Stimulated activated naive B cell treated with anti-CD40 and anti-IgM and Interleukin-4, amounts not matched to agents 10 μg/mL and 1 μg/mL and 100 μg/mL, for 72 hours (primary cell): ENCODE measurements at regions not wholly inside any gene's neighbourhood (a gene's known extent, or its start where the extent isn't known, plus 50 kb on each side); places are given as distances from the start of the nearest gene placed in this dataset.

Experiments
- ATAC-seq, 2 donors: fragments of 150-1000 bp; cut with Tn5 transposase; replicated peaks; 2 replicates each; pipeline ENCODE4 v1.10.0; 2021; ENCODE audit warnings: moderate library complexity in 1 of 2
- DNase-seq: peaks from one replicate; pipeline ENCODE4 v3.0.0; 2021
- H3K27ac Mint-ChIP-seq: one replicate; pipeline ENCODE4 v1.8.0; 2022; ENCODE audit warnings: mild to moderate bottlenecking, mixed read lengths
- H3K27me3 Mint-ChIP-seq, 2 donors: one replicate each; pipeline ENCODE4 v1.8.0; 2022; ENCODE audit warnings: mixed read lengths in 2 of 2
- H3K36me3 Mint-ChIP-seq, 2 donors: one replicate each; pipeline ENCODE4 v1.8.0; 2022; ENCODE audit warnings: mixed read lengths in 2 of 2, mild to moderate bottlenecking in 1 of 2
- H3K4me1 Mint-ChIP-seq, 2 donors: one replicate each; pipeline ENCODE4 v1.8.0; 2022; ENCODE audit warnings: mixed read lengths in 2 of 2, mild to moderate bottlenecking in 1 of 2
- H3K4me3 Mint-ChIP-seq, 2 donors: one replicate each; pipeline ENCODE4 v1.8.0; 2022; ENCODE audit warnings: mild to moderate bottlenecking in 2 of 2, mixed read lengths in 2 of 2, moderate library complexity in 1 of 2
- H3K9me3 Mint-ChIP-seq, 2 donors: one replicate each; pipeline ENCODE4 v1.8.0; 2022; ENCODE audit warnings: mixed read lengths in 2 of 2, mild to moderate bottlenecking in 1 of 2

DNA sequence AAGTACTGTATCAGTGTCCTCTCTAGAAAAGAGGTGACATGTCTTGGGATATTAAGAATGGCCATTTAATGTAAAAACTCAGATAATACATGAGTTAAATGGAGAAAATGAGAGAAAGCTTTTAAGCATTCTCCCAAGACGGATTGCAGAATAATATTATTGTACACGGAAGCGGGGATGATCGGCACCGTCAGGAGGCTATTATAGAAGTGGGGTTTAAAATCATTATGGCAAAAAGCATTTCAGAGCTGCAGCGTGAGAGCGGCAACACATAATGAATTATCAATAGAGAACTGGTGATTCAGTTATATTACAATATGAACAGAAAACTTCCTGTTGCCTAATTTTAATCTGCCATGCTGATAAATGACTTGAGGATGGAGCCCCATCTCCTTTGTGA, 261.7 kb upstream of the IRX3 start:
- no peaks in the 10 kb centered on the region for H3K36me3 Mint-ChIP-seq
- no peaks in the 10 kb centered on the region for H3K4me1 Mint-ChIP-seq
- peaks cover 0 to 10% of the 10 kb centered on the region in 2 donors for H3K27me3 Mint-ChIP-seq
- ATAC-seq (no peak), DNase-seq (no peak)
- no peak overlapping the region for H3K27ac Mint-ChIP-seq
- H3K4me3 Mint-ChIP-seq: no peak overlapping the region
- H3K9me3 Mint-ChIP-seq: peaks cover 0 to 4% of the 10 kb centered on the region in 2 donors

DNA sequence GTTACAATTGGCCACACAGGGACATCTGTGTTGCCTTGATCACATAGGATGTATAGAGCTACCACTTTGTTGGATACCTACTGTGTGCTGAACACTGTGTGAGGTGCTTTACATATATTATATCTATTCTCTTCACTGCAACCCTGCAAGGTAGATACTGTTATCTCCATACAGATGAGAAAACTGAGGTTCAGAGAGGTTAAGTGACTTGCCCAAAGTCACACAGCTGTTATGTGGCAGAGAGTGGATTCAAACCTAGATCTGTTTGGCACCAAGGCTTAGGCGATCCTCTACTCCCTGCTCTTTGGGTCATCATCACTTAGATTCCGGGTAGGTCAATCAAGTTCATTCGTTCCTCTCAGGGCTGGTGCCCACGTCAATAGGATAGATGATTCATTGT, 260.5 kb upstream of the IRX3 start:
- peaks cover 0 to 10% of the 10 kb centered on the region in 2 donors for H3K27me3 Mint-ChIP-seq
- H3K27ac Mint-ChIP-seq: no peak overlapping the region
- peaks cover 0 to 4% of the 10 kb centered on the region in 2 donors for H3K9me3 Mint-ChIP-seq
- no peak for DNase-seq
- H3K36me3 Mint-ChIP-seq: no peaks in the 10 kb centered on the region
- no peak overlapping the region for H3K4me3 Mint-ChIP-seq
- H3K4me1 Mint-ChIP-seq: no peaks in the 10 kb centered on the region
- ATAC-seq: no peak

GRCh38 chr16:54546521-54546920, 259.9 kb upstream of the IRX3 start:
- peaks cover 0 to 10% of the 10 kb centered on the region in 2 donors for H3K27me3 Mint-ChIP-seq
- H3K9me3 Mint-ChIP-seq: peaks cover 0 to under 1% of the 10 kb centered on the region in 2 donors
- no peaks in the 10 kb centered on the region for H3K4me1 Mint-ChIP-seq
- H3K36me3 Mint-ChIP-seq: no peaks in the 10 kb centered on the region
- H3K27ac Mint-ChIP-seq: no peak overlapping the region
- DNase-seq (no peak), ATAC-seq (no peak)
- H3K4me3 Mint-ChIP-seq: no peak overlapping the region

- no peak for ATAC-seq
Measured at GRCh38 chr16:54545854-54546511, 259.4 kb upstream of the IRX3 start.

GRCh38 chr16:54544553-54545180, 258.1 kb upstream of the IRX3 start:
- no peaks in the 10 kb centered on the region for H3K36me3 Mint-ChIP-seq
- no peaks in the 10 kb centered on the region for H3K4me1 Mint-ChIP-seq
- H3K27me3 Mint-ChIP-seq: peaks cover 0 to 10% of the 10 kb centered on the region in 2 donors
- ATAC-seq (no peak), DNase-seq (no peak)
- no peaks in the 10 kb centered on the region for H3K9me3 Mint-ChIP-seq
- H3K4me3 Mint-ChIP-seq: no peak overlapping the region
- H3K27ac Mint-ChIP-seq: no peak overlapping the region

More at GRCh38 chr16:54545854-54546511, 259.4 kb upstream of the IRX3 start:
- no peak overlapping the region for H3K4me3 Mint-ChIP-seq
- no peak overlapping the region for H3K27ac Mint-ChIP-seq
- H3K27me3 Mint-ChIP-seq: peaks cover 0 to 10% of the 10 kb centered on the region in 2 donors
- DNase-seq: no peak
- no peaks in the 10 kb centered on the region for H3K9me3 Mint-ChIP-seq
- no peaks in the 10 kb centered on the region for H3K36me3 Mint-ChIP-seq
- H3K4me1 Mint-ChIP-seq: no peaks in the 10 kb centered on the region

- H3K36me3 Mint-ChIP-seq: no peaks in the 10 kb centered on the region
- peaks cover 0 to 10% of the 10 kb centered on the region in 2 donors for H3K27me3 Mint-ChIP-seq
- ATAC-seq (no peak), DNase-seq (no peak)
- no peaks in the 10 kb centered on the region for H3K4me1 Mint-ChIP-seq
- H3K4me3 Mint-ChIP-seq: no peak overlapping the region
- no peak overlapping the region for H3K27ac Mint-ChIP-seq
- no peaks in the 10 kb centered on the region for H3K9me3 Mint-ChIP-seq
Measured at GRCh38 chr16:54542805-54543505, 256.4 kb upstream of the IRX3 start.

- Mint-ChIP-seq H3K4me1 (no peaks in the 10 kb centered on the region), H3K27ac (no peak overlapping the region), H3K36me3 (no peaks in the 10 kb centered on the region), H3K4me3 (no peak overlapping the region), H3K9me3 (no peaks in the 10 kb centered on the region), H3K27me3 (peaks cover 3 to 5% of the 10 kb centered on the region in 2 donors)
- DNase-seq (no peak), ATAC-seq (no peak)
Measured at GRCh38 chr16:54540525-54541180, 254.1 kb upstream of the IRX3 start.

DNA sequence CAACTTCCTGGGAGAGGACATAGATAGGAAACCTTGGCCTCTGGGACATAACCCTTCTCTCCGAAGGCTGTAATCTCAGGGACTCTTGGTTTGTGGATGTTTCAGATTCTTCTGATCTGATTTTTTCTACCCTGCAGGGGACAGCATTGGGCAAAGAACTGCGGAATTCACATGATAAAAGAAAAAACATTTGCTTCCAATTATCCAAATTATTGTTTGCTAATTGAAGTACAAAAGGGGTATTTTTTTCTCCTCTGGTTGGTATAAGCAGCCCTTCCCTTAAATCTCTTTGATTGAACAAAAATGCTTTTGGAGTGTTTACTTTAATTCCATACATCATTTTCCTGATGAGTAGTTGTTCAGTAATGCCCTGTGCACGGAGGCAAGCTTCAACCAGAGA, 251.7 kb upstream of the IRX3 start:
- peaks cover 0 to 5% of the 10 kb centered on the region in 2 donors for H3K27me3 Mint-ChIP-seq
- no peaks in the 10 kb centered on the region for H3K4me1 Mint-ChIP-seq
- DNase-seq: no peak
- H3K27ac Mint-ChIP-seq: no peak overlapping the region
- no peaks in the 10 kb centered on the region for H3K9me3 Mint-ChIP-seq
- H3K36me3 Mint-ChIP-seq: no peaks in the 10 kb centered on the region
- H3K4me3 Mint-ChIP-seq: no peak overlapping the region
- ATAC-seq: no peak

- H3K27ac Mint-ChIP-seq: no peak overlapping the region
- no peaks in the 10 kb centered on the region for H3K4me1 Mint-ChIP-seq
- no peaks in the 10 kb centered on the region for H3K36me3 Mint-ChIP-seq
- H3K9me3 Mint-ChIP-seq: peaks cover 5 to 7% of the 10 kb centered on the region in 2 donors
- H3K4me3 Mint-ChIP-seq: no peak overlapping the region
- H3K27me3 Mint-ChIP-seq: peaks cover 0 to 5% of the 10 kb centered on the region in 2 donors
- DNase-seq (no peak), ATAC-seq (no peak)
Measured at GRCh38 chr16:54533856-54534490, 247.4 kb upstream of the IRX3 start.

GRCh38 chr16:54526916-54527315, 240.3 kb upstream of the IRX3 start:
- no peak for DNase-seq
- Mint-ChIP-seq H3K4me3 (no peak overlapping the region), H3K36me3 (no peaks in the 10 kb centered on the region), H3K4me1 (no peaks in the 10 kb centered on the region), H3K27ac (no peak overlapping the region), H3K9me3 (peaks cover 4 to 8% of the 10 kb centered on the region in 2 donors), H3K27me3 (peaks cover 0 to 5% of the 10 kb centered on the region in 2 donors)
- no peak for ATAC-seq

DNA sequence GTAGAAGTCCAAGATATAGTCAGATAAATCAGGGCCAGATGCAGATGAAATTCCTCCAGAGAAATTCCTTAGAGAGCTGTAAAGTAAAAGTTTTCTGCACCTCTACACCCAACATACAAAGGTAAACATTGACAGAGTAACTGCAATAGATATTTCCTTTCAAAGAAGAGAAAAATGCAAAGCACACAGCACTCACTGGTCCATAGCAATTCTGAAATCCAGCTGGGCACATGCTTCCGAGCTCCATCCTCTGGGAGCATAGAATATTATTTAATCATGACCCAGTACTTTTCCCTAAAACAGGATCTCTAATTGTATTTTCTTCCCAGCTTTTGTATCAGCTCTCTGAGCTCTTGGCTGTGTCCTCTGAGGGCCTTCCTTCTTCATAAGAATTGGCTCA, 239.5 kb upstream of the IRX3 start:
- no peak for ATAC-seq
- no peaks in the 10 kb centered on the region for H3K36me3 Mint-ChIP-seq
- H3K27ac Mint-ChIP-seq: no peak overlapping the region
- no peaks in the 10 kb centered on the region for H3K4me1 Mint-ChIP-seq
- no peak for DNase-seq
- peaks cover 4 to 6% of the 10 kb centered on the region in 2 donors for H3K9me3 Mint-ChIP-seq
- H3K27me3 Mint-ChIP-seq: peaks cover 0 to 5% of the 10 kb centered on the region in 2 donors
- H3K4me3 Mint-ChIP-seq: no peak overlapping the region

DNA sequence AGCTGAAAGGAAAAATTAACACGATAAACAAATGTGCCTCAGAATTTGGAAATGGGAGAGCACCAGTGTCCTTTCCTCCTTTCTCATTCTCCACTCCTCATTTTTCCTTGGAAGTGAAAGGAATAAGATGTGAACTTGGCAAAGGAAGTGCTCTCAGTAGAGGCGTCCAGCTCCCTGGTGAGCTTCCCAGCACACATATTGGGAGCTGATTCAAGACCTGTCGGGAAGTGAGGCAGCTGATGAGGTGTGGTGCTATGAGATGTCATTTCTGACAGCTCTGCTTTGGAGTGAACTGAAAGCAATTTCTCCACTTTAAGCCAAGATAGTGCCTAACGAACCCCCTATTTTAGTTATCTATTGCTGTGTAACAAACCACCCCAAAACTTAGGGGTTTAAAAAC, 238.5 kb upstream of the IRX3 start:
- ATAC-seq (no peak), DNase-seq (no peak)
- Mint-ChIP-seq H3K4me3 (no peak overlapping the region), H3K9me3 (peaks cover 4 to 6% of the 10 kb centered on the region in 2 donors), H3K36me3 (no peaks in the 10 kb centered on the region), H3K27me3 (peaks cover 0 to 5% of the 10 kb centered on the region in 2 donors), H3K27ac (no peak overlapping the region), H3K4me1 (no peaks in the 10 kb centered on the region)

GRCh38 chr16:54522584-54522983, 236.0 kb upstream of the IRX3 start:
- Mint-ChIP-seq H3K9me3 (peaks cover 4 to 9% of the 10 kb centered on the region in 2 donors), H3K27me3 (peaks cover 0 to 5% of the 10 kb centered on the region in 2 donors), H3K4me1 (no peaks in the 10 kb centered on the region), H3K27ac (no peak overlapping the region), H3K36me3 (no peaks in the 10 kb centered on the region), H3K4me3 (no peak overlapping the region)
- DNase-seq: no peak
- ATAC-seq: no peak

- Mint-ChIP-seq H3K36me3 (no peaks in the 10 kb centered on the region), H3K27me3 (peaks cover 0 to 5% of the 10 kb centered on the region in 2 donors), H3K4me1 (no peaks in the 10 kb centered on the region), H3K27ac (no peak overlapping the region), H3K9me3 (peaks cover 0 to 10% of the 10 kb centered on the region in 2 donors), H3K4me3 (no peak overlapping the region)
- DNase-seq (no peak), ATAC-seq (no peak)
Measured at GRCh38 chr16:54521327-54521726, 234.7 kb upstream of the IRX3 start.
